Astrocyte of the cerebellum (primary cell): ENCODE measurements at regions not wholly inside any gene's neighbourhood (a gene's known extent, or its start where the extent isn't known, plus 50 kb on each side); places are given as distances from the start of the nearest gene placed in this dataset.

ENCODE experiments used
- DNase-seq: peaks from one replicate; pipeline ENCODE4 v3.0.0-alpha.2; 2011; ENCODE audit warnings: low read depth
- H3K4me3 ChIP-seq: 2 replicates; pipeline ENCODE4 v1.5.1; 2011; ENCODE audit warnings: mild to moderate bottlenecking, low read depth, low read length, moderate library complexity
- CTCF ChIP-seq: IDR thresholded peaks from 2 replicates; pipeline ENCODE4 v1.5.1; 2012; ENCODE audit warnings: low read length, low read depth, moderate library complexity, mild to moderate bottlenecking; ENCODE audit errors: missing control alignments
- in situ Hi-C: cut with HindIII; loops from 2 replicates; pipeline ENCODE4 v1.10.0; 2017; ENCODE audit warnings: low sequenced_read_pairs

GRCh38 chr9:90408659-90409058 is 234.0 kb downstream of the DIRAS2 start:
- in situ Hi-C loops, result no loop called here
- no peak for DNase-seq
- H3K4me3 ChIP-seq, result no peak overlapping the region
- TF ChIP-seq CTCF, result no peak

- in situ Hi-C loops, result no loop called here
- TF ChIP-seq CTCF, result no peak
- H3K4me3 ChIP-seq, result no peak overlapping the region
- DNase-seq, result no peak
Measured at GRCh38 chr9:90419221-90419851, 223.3 kb downstream of the DIRAS2 start.

GRCh38 chr9:90420211-90420610 is 222.4 kb downstream of the DIRAS2 start:
- H3K4me3 ChIP-seq, result no peak overlapping the region
- TF ChIP-seq CTCF, result no peak
- no peak for DNase-seq
- in situ Hi-C loops, result no loop called here

- TF ChIP-seq CTCF, result no peak
Measured at GRCh38 chr9:90420768-90421513, 221.7 kb downstream of the DIRAS2 start.

GRCh38 chr9:90421786-90422185 is 220.8 kb downstream of the DIRAS2 start:
- no peak for TF ChIP-seq CTCF
- in situ Hi-C loops, result no loop called here
- no peak overlapping the region for H3K4me3 ChIP-seq
- no peak for DNase-seq

More at GRCh38 chr9:90420768-90421513, 221.7 kb downstream of the DIRAS2 start:
- H3K4me3 ChIP-seq, result no peak overlapping the region
- peak; percentile 73 for DNase-seq
- in situ Hi-C loops, result no loop called here

GRCh38 chr9:90423661-90424193 is 218.9 kb downstream of the DIRAS2 start:
- no peak for TF ChIP-seq CTCF
- no peak overlapping the region for H3K4me3 ChIP-seq
- in situ Hi-C loops, result no loop called here
- DNase-seq, result no peak
